ENCODE measurements at regions not wholly inside any gene's neighbourhood (a gene's known extent, or its start where the extent isn't known, plus 50 kb on each side); places are given as distances from the start of the nearest gene placed in this dataset.
"Not testable (repeated sequence)": the region's sequence is repeated elsewhere in the genome, so short reads cannot be mapped to it uniquely, and the experiment has no call there.

DNA sequence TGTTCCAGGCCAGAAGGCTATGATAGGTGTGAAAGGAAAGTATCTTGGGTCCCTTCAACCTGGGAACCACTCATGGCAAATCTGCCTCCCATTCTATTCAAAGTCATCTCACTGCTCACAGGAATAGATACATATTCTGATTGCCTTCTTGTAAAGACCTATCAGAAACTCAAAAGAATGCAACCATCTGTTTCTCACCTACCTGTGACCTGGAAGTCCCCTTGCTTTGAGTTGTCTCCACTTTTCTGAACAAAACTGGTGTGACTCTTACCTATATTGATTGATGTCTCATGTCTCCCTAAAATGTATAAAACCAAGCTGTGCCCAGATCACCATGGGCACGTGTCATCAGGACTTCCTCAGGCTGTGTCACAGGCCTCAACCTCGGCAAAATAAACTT, 1149.3 kb downstream of the NSUN3 start:
- no peak for DNase-seq

DNA sequence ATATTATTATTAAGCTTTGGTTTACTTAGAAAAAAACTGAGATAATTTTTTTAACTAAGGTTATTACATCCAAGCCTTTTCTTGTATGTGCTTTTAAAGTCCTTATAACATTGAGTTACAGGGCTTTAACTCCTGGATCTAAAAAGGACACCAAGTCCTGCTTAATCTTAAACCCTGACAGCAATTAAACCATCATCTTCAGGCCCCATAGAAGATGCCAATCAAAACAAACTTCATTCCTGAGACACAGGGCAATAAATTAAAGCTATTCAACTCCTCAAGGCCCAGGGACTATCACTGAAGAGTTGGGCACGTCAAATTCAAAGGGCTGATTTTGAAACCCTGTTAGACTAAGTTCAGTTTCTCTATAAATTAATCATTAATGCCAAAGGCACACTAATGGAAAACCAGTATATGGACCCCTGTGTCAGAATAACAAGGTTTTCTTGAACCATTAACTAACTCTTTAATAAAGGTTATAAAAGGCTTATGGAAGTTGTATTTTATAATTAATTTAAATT, 1152.6 kb downstream of the NSUN3 start:
- no peak for DNase-seq

DNA sequence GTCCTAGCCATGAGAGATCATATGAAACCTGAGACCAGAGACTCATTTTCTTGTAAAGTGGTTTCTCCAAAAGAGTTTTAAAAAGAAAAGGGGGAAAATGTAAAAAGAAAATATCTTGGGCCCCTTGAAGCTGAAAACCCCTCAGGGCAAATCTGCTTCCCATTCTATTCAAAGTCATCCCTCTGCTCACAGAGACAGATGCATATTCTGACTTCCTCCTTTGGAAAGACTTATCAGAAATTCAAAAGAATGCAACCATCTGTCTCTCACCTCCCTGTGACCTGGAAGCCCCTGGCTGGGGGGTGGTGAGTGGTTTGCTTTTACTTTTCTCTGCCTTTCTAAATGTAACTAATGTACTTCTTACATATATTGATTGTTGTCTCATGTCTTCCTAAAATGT, 1154.8 kb downstream of the NSUN3 start:
- no peak for DNase-seq

DNA sequence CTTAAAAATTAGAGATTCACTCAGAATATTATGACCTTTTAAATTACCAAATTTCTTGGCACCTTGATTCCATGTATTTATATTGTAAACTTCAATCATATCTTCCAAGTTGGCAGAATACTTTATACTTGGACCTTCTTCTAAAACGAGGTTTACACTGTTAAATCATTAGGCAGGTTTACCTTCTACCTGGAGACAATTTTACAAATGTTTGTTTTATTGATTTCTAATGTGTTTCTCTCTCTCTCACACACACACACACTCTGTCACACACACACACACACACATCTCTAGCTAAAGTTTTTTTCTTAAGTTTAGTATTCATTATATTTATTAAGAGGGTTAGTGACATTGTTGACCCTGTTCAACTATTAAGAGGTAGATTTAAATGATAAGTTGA, 1155.6 kb downstream of the NSUN3 start:
- no peak for DNase-seq

DNA sequence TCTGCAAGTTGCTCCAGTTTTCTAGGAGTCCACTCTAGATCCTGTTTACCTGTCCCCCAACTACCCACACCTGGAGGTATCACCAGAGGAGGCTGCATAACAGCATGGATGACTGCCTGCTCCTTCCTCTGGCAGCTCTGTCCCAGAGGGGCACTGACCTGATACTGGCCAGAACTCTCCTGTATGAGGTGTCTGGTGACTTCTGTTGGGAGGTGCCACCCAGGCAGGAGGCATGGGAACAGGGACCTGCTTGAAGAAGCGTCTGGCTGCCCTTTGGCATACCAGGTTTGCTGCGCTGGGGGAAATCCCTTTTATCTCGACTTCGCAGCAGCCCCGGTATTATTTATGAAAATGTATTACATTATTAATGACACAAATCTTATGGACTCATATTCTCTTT, 1163.6 kb downstream of the NSUN3 start:
- DNase-seq = no peak

DNA sequence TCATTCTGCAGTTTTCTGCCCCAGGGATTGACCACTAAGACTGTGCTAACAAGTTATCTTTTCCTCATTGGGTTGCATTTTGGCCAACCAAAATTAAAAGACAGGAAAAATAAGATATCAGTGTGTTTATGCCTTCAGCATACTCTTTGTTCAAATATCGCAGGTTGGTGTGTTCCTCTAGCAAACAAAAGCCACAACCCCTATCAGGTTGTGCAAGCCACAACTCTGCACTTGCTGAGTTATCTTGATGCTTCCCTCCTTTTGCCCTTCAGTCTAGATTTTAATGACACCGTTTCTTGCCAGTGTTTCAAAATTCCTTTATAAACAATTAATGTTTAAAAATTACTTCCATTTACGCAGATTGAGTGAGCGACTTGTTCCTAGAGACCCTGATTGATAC, 1164.2 kb downstream of the NSUN3 start:
- no peak for DNase-seq

DNA sequence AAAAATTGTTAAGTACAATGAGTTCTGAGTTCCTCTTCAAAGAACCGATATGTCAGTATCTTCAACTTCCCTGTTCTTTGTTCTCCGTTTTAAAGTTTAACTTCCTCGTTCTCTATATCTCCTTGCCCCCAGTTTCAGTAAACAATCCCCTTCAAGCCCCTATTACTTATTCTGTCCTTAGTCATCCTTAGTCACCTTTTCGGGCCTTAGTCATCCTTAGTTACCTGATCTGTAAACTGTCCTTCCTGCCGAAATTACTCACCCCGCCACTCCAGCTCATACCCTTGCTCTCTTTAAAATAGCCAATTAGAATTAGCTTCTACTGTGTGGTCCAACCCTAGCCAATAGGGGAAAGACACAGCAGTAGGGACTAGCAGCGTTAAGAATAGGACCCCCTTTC, 1165.6 kb downstream of the NSUN3 start:
- no peak for DNase-seq

DNA sequence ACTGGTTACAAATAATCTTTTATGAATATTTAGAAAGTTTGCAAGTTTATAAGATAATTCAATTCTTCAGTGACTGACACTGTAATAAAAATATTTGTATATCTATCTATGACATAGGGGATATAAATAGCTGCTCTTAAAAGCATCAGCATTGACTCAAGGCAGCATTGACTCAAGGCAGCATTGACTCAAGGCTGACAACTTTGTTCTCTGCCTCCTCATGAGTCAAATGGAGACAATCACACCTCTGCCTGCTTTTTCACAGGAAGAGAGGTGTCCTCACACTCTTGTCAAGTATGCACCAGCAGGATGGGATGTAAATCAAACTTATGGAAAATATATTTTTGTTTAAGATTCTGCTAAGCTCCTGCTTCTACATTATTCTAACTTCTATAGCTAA, 1173.1 kb downstream of the NSUN3 start:
- DNase-seq = no peak

DNA sequence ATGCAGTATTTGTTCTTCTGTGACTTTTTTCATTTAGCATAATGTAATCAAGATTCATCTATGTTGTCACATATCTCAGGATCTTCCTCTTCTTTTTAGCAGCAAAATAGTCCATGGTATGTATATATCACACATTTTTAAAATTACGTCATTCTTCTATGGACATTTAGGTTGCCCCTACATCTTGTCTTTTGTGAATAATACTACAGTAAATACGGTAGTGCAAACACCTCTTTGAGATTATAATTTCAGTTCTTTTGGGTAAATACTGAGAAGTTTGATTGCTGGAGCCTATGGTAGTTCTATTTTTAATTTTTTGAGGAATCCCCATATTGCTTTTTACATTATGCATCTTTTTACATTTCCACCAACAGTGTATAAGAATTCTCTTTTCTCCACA, 1174.9 kb downstream of the NSUN3 start:
- no peak for DNase-seq

DNA sequence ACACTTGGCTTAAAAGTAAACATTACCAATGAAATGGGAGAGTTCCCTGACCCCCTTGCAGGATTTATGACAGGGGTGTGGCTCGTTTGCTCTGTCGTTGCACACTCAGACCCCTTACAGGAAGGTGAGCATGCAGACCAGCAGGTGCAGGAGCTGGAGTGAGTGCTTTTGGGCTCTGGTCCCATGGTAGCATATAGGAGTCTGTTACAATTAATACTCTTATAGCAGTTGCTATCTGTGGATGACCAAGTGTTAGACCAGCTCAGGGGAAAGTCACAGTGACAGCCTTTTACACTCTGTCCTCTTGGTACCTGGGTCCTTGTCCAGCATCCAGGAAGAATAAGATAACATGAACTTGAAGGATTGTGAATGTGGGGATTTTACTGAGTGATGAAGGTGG, 1177.5 kb downstream of the NSUN3 start:
- no peak for DNase-seq

DNA sequence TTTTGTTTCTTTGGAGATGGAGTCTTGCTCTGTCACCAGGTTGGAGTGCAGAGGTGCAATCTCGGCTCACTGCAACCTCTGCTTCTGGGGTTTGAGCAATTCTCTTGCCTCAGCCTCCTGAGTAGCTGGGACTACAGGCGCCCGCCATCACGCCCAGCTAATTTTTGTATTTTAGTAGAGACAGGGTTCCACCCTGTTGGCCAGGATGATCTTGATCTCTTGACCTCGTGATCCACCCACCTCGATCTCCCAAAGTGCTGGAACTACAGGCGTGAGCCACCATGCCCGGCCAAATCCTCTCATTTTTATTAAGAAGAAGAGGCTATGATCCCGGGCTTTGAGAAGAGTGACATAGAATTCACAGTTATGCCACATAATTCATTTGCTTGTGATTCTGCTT, 1178.4 kb downstream of the NSUN3 start:
- DNase-seq = not testable (repeated sequence)

DNA sequence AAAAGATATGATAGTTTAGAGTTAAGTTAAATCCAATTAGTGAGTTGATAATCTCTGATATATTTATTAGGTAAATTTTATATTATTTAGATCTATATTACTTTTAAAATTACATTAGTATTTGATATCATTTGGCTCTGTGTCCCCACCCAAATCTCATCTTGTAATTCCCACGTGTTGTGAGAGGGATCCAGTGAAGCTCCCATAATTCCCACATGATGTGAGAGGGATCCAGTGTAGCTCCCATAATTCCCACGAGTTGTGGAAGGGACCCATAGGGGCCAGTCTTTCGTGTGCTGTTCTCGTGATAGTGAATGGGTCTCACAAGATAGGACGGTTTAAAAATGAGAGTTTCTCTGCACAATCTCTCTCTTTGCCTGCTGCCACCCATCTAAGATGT, 1183.6 kb downstream of the NSUN3 start:
- DNase-seq = no peak

DNA sequence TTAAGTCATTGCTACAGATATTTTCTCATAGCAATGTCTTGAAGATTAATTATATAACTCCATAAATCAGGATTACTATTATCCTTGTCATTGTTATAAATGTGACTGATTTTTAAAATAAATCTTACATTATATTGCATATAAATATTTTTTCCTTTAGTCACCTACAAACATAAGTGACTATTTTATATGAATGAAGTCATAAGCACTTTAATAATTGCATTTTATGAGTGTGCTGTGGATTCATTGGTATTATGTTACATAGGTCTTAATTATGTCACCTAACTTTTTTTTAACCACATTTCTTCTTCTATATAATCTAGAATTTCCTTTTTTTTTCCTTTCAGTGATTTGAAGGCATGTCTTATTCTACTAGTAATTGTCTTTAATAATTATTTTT, 1191.2 kb downstream of the NSUN3 start:
- DNase-seq = no peak

DNA sequence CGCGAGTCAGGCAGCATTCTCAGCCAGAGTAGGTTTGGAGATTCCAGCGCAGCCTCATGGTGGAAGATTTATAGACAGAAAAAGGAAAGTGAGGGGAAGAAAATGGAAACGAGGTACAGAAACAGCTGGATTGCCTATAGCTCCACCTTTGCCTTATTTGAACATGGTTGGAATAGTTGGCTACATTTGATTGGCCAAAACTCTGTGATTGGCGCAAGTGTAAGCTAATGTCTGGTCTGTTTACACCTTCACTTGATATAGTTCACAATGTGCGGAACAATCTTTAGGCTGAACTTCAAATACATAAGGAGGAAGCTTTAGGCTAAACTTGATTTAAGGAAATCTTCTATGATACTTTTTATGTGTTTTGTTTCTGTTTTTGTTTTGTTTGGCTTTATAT, 1191.9 kb downstream of the NSUN3 start:
- no peak for DNase-seq

DNA sequence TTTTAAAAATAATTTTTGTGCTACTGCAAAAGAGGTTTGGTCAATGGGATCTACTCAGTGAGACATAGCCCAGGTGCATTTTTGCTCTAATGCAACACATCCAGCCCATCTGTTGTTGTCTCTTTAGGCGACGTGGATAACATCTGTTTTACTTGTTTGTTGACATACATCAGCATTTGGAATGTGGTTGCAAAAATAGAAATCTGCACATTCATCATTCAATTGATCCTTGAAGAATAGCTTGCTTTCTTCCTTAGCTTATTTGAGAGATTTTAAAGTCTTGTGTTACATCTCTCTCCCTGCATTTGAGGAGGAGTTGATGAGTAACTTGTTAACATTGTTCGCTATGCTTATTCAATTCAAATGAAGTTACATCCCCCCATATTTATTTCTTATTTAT, 1202.3 kb downstream of the NSUN3 start:
- DNase-seq = no peak

DNA sequence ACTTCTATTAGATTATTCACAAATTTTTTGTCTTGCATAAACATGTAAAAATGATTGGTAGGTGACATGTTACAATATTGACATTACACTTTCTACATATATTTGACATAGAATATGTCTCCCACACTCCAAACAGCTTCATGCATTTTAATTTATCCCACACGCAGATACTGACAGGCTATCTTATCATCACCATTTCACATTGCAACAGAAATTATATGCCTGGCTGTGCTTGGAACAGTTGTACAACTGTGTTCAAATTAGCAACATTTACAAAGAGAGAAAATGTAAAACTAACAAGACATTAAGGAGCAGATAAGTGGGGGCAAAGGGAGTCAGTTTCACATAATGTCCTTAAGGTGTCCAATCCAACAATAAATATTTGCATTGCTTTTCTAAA, 1208.5 kb downstream of the NSUN3 start:
- DNase-seq = no peak

DNA sequence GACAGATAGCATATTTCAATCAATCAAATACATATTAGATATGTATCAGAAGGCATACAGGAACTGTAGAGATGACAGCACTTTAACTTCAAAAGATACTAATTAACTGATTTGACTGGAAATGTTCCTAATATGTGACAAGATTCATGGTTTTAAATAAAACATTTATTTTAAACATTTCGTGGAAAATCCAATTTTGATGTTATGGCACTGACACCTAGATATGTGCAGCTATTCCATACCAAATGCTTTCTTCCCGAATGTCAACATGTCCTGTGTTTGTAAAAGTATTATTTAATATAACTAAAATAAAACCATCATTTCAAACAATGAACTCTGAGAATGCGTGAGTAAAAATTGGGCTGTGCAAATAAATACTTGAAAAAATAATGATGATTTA, 1209.3 kb downstream of the NSUN3 start:
- DNase-seq = no peak

DNA sequence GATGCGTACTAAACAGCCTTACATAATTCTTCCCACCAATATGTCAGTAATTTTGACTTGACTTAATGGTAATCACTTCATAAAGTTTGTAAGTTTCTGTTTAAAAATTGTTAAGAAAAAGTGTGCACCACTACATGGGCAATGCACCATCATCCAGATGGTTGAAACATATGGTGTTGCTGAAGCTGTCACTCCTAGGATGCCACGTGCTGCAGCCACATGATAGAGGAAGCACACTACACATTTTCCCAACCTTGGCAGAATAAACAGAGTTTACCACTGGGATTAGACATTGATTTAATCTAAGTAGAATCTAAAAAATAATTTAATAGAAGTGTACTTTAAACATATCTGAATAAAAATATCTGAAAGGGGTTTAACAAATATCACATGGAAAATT, 1209.9 kb downstream of the NSUN3 start:
- no peak for DNase-seq

DNA sequence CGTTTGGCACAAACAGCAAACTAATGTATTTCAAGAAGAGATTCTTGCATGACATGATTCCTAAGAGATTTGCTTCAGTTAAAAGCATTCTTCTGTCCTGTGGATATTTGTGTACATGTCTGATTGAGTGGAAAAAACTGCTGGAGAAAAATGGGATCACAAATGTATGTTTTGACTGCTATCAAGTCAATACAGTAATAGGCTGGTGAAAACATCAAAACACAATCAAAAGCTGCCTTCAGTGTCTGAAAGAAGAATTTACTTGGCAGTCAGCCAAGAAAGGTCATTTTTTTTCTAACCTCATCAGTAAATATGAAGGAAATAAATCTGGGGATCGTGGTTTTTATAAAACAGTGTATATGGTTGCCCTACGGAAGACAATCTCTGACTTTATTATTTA, 1214.8 kb downstream of the NSUN3 start:
- no peak for DNase-seq

DNA sequence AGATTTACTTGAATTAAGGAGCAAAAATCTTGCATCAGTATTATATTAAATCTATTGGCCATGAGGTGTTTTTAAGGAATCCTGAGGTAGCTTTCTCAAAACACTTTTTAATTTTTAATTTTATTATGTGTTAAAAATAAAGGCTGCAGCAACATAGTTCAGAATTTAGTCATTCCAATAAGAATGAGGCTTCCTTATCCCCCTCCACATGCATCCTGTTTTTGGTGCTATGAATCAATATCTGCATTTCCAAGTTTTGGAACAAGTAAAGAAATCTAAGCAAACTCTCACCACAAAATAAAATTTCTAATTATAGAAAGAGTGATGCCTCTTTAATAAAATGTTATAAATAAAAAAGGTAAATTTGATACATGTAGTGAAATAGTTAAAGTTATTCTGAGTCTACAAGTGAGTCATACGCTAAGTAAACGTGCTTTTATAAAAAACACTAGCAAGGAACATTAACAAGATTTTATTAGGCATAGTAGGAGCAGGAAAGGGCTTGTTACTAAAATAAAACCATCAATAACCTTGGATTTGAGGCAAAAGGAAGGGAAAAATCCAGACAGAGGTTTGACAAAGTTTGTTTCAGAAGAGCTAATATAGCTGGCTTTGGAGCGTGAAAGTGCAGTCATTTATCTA, 1218.0 kb downstream of the NSUN3 start:
- no peak for DNase-seq

DNA sequence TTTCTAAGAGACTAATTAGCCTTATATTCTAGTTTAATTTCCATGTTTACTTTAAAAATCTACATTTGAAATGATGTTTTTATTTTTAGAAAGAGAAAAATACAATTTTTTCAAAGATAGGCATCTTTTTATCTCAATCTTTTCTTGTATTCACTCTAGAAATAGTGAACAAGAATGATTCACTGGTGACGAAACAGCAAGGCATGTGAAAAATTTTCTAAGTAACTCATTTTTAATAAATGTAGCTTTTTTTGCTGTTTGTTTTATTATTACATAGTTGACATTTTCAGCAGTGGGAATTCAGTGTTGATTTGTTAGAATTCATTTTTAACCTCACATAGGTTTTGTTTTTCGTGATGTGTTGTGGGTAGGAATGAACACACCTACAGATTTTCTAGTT, 1226.4 kb downstream of the NSUN3 start:
- no peak for DNase-seq

DNA sequence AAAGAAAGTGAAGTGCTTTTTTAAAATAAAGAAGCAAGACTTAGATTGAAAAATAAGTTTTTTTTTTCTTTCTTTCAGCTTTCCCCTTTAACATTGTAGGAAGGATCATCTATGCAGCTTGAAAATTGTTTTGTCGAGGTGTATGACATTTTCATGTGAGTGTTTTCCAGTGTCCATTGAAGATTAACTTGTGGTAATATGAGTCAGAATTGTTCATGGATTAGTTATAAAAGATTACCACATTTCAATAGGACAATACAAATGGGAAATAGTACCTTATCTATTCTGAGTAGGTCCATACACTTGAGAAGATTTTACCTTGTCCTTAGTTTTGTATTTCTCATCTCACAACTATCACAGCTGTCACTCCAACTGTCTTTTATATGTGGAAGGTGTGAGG, 1234.7 kb downstream of the NSUN3 start:
- no peak for DNase-seq

DNA sequence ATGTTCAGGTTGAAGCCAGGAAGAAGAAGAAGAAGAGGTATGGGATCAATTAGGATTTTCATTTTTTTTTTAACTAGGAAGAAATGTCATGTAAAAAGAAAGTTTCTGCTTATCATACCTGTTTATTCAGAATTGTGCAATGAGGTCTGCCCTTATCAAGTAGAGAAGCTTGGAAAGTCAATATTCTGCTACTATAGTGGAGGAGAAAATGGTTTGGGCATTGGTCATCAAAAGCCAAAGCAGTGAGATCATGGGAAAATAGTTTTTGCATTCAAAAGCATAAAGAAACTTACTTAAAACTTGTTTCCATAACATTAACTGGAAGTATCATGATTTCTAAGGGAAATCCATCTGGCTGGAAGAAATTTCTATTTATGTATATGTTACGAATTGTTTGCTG, 1239.2 kb downstream of the NSUN3 start:
- no peak for DNase-seq

DNA sequence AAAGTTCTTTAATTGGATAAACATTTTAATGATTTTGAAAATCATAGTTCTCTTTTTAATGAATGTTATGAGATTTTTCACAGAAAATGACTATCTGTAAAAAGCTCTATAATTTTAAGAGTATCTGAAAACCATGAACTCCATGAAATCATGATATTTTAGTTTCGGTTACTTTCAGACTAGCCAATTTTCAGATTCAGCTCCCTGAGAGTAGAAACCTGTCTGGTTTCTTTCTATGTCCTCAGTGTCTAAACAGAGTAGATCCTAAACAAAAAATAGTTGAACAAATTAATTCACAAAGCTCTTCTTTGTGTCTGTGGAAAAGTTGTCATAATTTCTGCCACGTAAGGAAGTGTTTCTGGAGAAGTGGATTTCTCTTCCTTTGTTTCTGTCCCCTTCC, 1247.7 kb downstream of the NSUN3 start:
- DNase-seq = no peak

DNA sequence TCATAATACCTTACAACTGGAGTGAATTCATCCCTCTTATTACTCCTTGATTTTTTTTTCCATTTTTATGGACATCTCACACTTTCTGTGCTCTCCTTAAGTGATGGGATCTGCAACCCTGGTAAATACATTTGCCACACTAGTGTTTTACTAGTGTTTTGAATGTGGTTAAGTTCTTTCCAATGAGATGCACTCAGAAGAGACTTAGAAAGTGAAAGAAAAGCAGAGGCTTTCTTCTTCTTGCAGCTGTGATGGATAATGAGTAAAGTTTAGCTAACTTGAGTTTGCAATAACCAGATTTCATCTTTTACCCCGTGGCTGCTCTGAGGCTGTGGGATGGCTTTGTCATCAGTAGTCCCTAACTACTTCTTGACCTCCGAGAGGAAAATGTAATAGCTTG, 1248.4 kb downstream of the NSUN3 start:
- DNase-seq = no peak

DNA sequence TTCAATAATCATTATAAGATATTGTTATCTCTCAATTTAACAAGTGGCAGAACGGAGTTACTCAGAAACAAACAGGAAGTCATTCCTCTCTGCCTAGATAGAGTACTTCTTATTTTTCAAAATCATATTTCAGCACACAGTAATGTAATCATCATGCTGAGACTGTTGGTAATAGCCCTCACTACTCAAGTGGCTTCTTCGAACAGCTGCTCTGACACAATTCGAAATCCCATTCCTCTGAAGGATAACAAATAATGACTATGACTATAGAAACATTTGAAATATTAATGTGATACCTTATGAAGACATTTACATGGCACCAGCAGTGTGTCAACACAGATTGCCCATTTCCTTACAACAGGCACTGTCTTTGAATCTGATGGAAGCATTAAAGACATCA, 1249.8 kb downstream of the NSUN3 start:
- DNase-seq = no peak

Measured in activated CD4-positive, alpha-beta T cell treated with anti-CD3 and anti-CD28 coated beads, Interleukin-2, amount 50 U/mL, for 1 hour (primary cell).